ENCODE measurements at regions not wholly inside any gene's neighbourhood (a gene's known extent, or its start where the extent isn't known, plus 50 kb on each side); places are given as distances from the start of the nearest gene placed in this dataset.

- DNase-seq, result no peak
Measured at GRCh38 chr13:105572401-105572800, 963.1 kb downstream of the EFNB2 start.

- no peak for DNase-seq
Measured at GRCh38 chr13:105569816-105570215, 965.6 kb downstream of the EFNB2 start.

GRCh38 chr13:105567951-105568525, 967.4 kb downstream of the EFNB2 start:
- no peak for DNase-seq

- no peak for DNase-seq
Measured at GRCh38 chr13:105565136-105565727, 970.2 kb downstream of the EFNB2 start.

- no peak for DNase-seq
Measured at GRCh38 chr13:105552078-105552477, 983.4 kb downstream of the EFNB2 start.

GRCh38 chr13:105547851-105548250, 987.6 kb downstream of the EFNB2 start:
- DNase-seq, result no peak

- DNase-seq, result no peak
Measured at GRCh38 chr13:105545811-105546210, 989.7 kb downstream of the EFNB2 start.

GRCh38 chr13:105543742-105544141, 991.7 kb downstream of the EFNB2 start:
- no peak for DNase-seq

GRCh38 chr13:105541565-105541964, 993.9 kb downstream of the EFNB2 start:
- no peak for DNase-seq

- DNase-seq, result no peak
Measured at GRCh38 chr13:105538346-105538745, 997.1 kb downstream of the EFNB2 start.

- DNase-seq, result no peak
Measured at GRCh38 chr13:105537113-105537512, 998.3 kb downstream of the EFNB2 start.

GRCh38 chr13:105530468-105530867, 1005.0 kb downstream of the EFNB2 start:
- DNase-seq, result no peak

GRCh38 chr13:105527127-105527526, 1008.3 kb downstream of the EFNB2 start:
- no peak for DNase-seq

GRCh38 chr13:105519771-105520170, 1015.7 kb downstream of the EFNB2 start:
- DNase-seq, result no peak

- no peak for DNase-seq
Measured at GRCh38 chr13:105518086-105518485, 1017.4 kb downstream of the EFNB2 start.

- DNase-seq, result no peak
Measured at GRCh38 chr13:105514401-105514800, 1021.1 kb downstream of the EFNB2 start.

- DNase-seq, result no peak
Measured at GRCh38 chr13:105513448-105513847, 1022.0 kb downstream of the EFNB2 start.

- no peak for DNase-seq
Measured at GRCh38 chr13:105509981-105510762, 1025.3 kb downstream of the EFNB2 start.

GRCh38 chr13:105506463-105506862, 1029.0 kb downstream of the EFNB2 start:
- no peak for DNase-seq

- DNase-seq, result no peak
Measured at GRCh38 chr13:105502193-105502592, 1033.3 kb downstream of the EFNB2 start.

GRCh38 chr13:105497597-105497996, 1037.9 kb downstream of the EFNB2 start:
- no peak for DNase-seq

GRCh38 chr13:105492216-105492615, 1043.2 kb downstream of the EFNB2 start:
- no peak for DNase-seq

- no peak for DNase-seq
Measured at GRCh38 chr13:105491345-105491744, 1044.1 kb downstream of the EFNB2 start.

- no peak for DNase-seq
Measured at GRCh38 chr13:105485081-105485480, 1050.4 kb downstream of the EFNB2 start.
